CD4-positive, alpha-beta memory T cell (primary cell): ENCODE measurements at regions not wholly inside any gene's neighbourhood (a gene's known extent, or its start where the extent isn't known, plus 50 kb on each side); places are given as distances from the start of the nearest gene placed in this dataset.
A peak's percentile ranks its signal among the peaks of the same experiment; 100 is the strongest.

Experiments
- CTCF ChIA-PET: fragments of 350-600 bp; sonication (Branson Sonifier 250); formaldehyde crosslinking; loops from one replicate; lab custom pipeline; 2021; ENCODE audit warnings: inconsistent platforms; ENCODE audit not compliant: partially characterized antibody; lab: Charles Lee
- POLR2A ChIA-PET: fragments of 350-600 bp; sonication (Branson Sonifier 250); formaldehyde crosslinking; loops from one replicate; lab custom pipeline; 2021; ENCODE audit not compliant: partially characterized antibody; lab: Charles Lee
- DNase-seq, 5 donors: peaks; one replicate each; pipeline versions ENCODE4 v3.0.0 to v3.0.0-alpha.2; 2020 to 2022; ENCODE audit warnings: mixed read lengths in 1 of 5
- H3K27ac ChIP-seq: one replicate; pipeline ENCODE4 v1.7.0; 2013; ENCODE audit warnings: low read depth, low read length
- H3K27me3 ChIP-seq: 2 replicates; pipeline ENCODE4 v1.7.0; 2013; ENCODE audit warnings: mild to moderate bottlenecking, low read length, moderate library complexity; ENCODE audit not compliant: insufficient read depth
- H3K36me3 ChIP-seq: 2 replicates; pipeline ENCODE4 v1.7.0; 2013; ENCODE audit warnings: mild to moderate bottlenecking, low read length, moderate library complexity; ENCODE audit not compliant: insufficient read depth
- H3K4me1 ChIP-seq: 2 replicates; pipeline ENCODE4 v1.7.0; 2013; ENCODE audit warnings: mild to moderate bottlenecking, low read length, moderate library complexity; ENCODE audit not compliant: insufficient read depth
- H3K4me3 ChIP-seq, 2 donors: one replicate each; pipeline ENCODE4 v1.7.0; 2013; ENCODE audit warnings: low read length in 2 of 2, mild to moderate bottlenecking in 1 of 2
- H3K9me3 ChIP-seq, 2 donors: one replicate each; pipeline ENCODE4 v1.7.0; 2013; ENCODE audit warnings: low read length in 2 of 2, control low read depth in 1 of 2; ENCODE audit not compliant: control insufficient read depth in 1 of 2
- H3K27ac Mint-ChIP-seq, 7 donors: one replicate each; pipeline ENCODE4 v1.8.0; 2020 to 2021; ENCODE audit warnings: mixed read lengths in 7 of 7, mild to moderate bottlenecking in 6 of 7, inconsistent platforms in 3 of 7, moderate library complexity in 3 of 7
- H3K27me3 Mint-ChIP-seq, 2 donors: one replicate each; pipeline ENCODE4 v1.8.0; 2020 to 2021; ENCODE audit warnings: mixed read lengths in 2 of 2
- H3K36me3 Mint-ChIP-seq, 2 donors: one replicate each; pipeline ENCODE4 v1.8.0; 2020 to 2021; ENCODE audit warnings: mixed read lengths in 2 of 2, inconsistent platforms in 1 of 2, mild to moderate bottlenecking in 1 of 2
- H3K4me1 Mint-ChIP-seq, 4 donors: one replicate each; pipeline ENCODE4 v1.8.0; 2020 to 2021; ENCODE audit warnings: mixed read lengths in 4 of 4, mild to moderate bottlenecking in 1 of 4
- H3K4me3 Mint-ChIP-seq, 8 donors: one replicate each; pipeline ENCODE4 v1.8.0; 2020 to 2021; ENCODE audit warnings: mixed read lengths in 8 of 8, mild to moderate bottlenecking in 7 of 8, moderate library complexity in 6 of 8, inconsistent platforms in 3 of 8
- H3K9me3 Mint-ChIP-seq, 8 donors: one replicate each; pipeline ENCODE4 v1.8.0; 2020 to 2021; ENCODE audit warnings: mixed read lengths in 8 of 8, mild to moderate bottlenecking in 5 of 8, inconsistent platforms in 3 of 8, moderate library complexity in 1 of 8
- intact Hi-C: fragments of 100-400 bp; cut with micrococcal nuclease; formaldehyde crosslinking; loops from one replicate; pipeline ENCODE4 v1.15.1; 2023

DNA sequence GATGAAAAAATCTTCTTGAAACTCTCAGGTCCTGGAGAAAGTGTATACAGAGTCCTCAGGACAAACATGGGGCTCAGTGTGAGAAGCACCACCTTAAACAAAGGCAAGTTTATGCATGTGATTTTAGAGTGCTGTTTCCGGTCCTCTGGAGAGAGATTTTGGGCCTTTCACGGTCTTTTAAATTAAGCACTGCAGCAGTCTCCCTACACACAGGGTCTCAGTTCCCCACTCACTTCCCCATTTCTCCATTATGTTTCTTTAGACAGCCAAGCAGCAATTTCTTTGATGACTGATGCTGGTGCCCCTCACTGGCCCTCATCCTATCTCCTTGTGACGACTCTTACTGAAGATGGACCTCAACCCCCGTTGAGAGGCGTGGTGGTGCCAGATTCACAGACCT, 220.2 kb upstream of the CLINT1 start:
- intact Hi-C loops = loop anchor here (5.0 kb wide), 1 partner anchor 262 kb away; no protein-coding TSS in a partner anchor
- ChIA-PET CTCF (interaction anchor here (0.5 kb wide), 1 partner anchor 617 kb away, joined by 3 read pairs; no protein-coding TSS in a partner anchor), POLR2A (no interaction called here)
- H3K27me3 Mint-ChIP-seq = peaks cover 2 to 19% of the 10 kb centered on the region in 2 donors
- peaks cover 4% of the 10 kb centered on the region for H3K4me1 ChIP-seq
- no peak overlapping the region for H3K27ac ChIP-seq
- H3K27me3 ChIP-seq = no peaks in the 10 kb centered on the region
- no peaks in the 10 kb centered on the region for H3K36me3 ChIP-seq
- H3K9me3 ChIP-seq = no peaks in the 10 kb centered on the region
- peaks cover 0 to 5% (median 4%) of the 10 kb centered on the region in 4 donors for H3K4me1 Mint-ChIP-seq
- H3K4me3 ChIP-seq = no peak overlapping the region
- no peaks in the 10 kb centered on the region for H3K36me3 Mint-ChIP-seq
- H3K27ac Mint-ChIP-seq = no peak overlapping the region
- DNase-seq = no peak
- H3K4me3 Mint-ChIP-seq = no peak overlapping the region
- no peaks in the 10 kb centered on the region for H3K9me3 Mint-ChIP-seq

DNA sequence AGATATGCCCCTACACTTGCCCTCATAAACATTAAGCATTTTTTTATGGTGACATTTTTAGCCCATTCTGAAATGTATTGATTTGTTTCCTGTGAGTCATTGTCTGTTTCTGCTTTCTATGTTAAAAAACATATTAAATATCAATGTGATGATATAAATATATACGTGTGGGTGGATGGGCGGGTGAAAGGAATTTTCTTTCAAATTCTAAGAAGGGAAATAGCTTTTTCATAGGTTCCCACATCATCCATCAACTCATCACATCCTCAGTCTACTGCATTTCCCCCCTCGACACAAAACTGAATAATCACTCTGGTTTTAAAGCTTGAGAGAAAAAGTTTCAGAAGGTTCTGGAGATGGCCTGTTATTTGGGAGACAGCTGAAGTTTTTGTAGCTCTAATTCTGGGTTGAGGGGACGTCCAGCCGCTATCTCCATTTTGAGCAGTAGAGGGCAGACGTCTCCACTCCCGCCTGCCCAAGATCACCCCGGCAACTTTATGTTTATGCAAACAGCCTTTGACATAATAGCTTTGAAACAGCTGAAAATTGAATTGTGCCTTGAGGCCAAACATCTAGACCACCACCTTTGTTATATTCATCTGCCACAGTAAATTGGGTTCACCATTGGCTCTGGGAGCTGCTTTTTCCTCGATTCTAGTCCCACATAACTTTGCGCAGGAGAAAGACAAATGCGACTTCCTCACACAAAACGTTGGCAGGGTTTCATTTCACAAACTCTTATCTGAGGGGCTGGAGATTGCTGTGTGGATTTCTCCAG, 216.2 kb upstream of the CLINT1 start:
- intact Hi-C loops = loop anchor here (1.0 to 5.0 kb wide), 2 partner anchors 258 to 1032 kb away; no protein-coding TSS in a partner anchor
- Mint-ChIP-seq H3K4me1 (peaks cover 0 to 5% (median 4%) of the 10 kb centered on the region in 4 donors), H3K4me3 (peak overlapping the region in 1 of 8 donors; percentile 29), H3K27me3 (peaks cover 0 to 7% of the 10 kb centered on the region in 2 donors), H3K9me3 (no peaks in the 10 kb centered on the region), H3K27ac (peak overlapping the region in 4 of 7 donors; percentile 1 to 78 (median 44)), H3K36me3 (no peaks in the 10 kb centered on the region)
- ChIA-PET POLR2A (no interaction called here), CTCF (interaction anchor here (0.6 to 3.2 kb wide), 22 partner anchors 9 to 1057 kb away, joined by 3 to 48 read pairs (median 4); no protein-coding TSS in a partner anchor)
- Histone ChIP-seq H3K4me3 (no peak overlapping the region), H3K27ac (no peak overlapping the region), H3K27me3 (no peaks in the 10 kb centered on the region), H3K4me1 (peaks cover 4% of the 10 kb centered on the region), H3K9me3 (no peaks in the 10 kb centered on the region), H3K36me3 (no peaks in the 10 kb centered on the region)
- DNase-seq = peak in 4 of 5 donors; percentile 41 to 47 (median 46)

DNA sequence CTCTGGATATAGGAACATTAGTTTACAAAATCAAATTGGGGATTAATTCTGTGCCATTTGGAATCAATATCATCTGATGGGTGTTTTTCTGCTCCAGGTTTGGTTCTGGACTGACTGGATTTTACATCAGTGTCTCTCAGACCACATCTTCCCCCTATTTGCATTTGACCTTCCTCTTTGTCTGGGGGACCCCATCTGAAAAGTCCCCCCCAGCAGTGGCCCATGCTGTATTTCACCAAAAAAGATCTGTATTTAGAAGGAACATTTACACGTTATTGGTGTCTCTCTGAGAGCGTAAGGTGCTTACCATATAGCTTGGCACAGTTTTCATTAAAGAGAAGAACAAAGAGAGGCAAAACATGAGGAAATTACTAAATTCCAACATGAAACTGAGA, 215.6 kb upstream of the CLINT1 start:
- CTCF ChIA-PET = interaction anchor here (0.6 to 3.2 kb wide), 20 partner anchors 8 to 1058 kb away, joined by 3 to 48 read pairs (median 4); no protein-coding TSS in a partner anchor
- Histone ChIP-seq H3K36me3 (no peaks in the 10 kb centered on the region), H3K4me1 (peaks cover 4% of the 10 kb centered on the region), H3K27me3 (no peaks in the 10 kb centered on the region), H3K27ac (no peak overlapping the region), H3K9me3 (no peaks in the 10 kb centered on the region), H3K4me3 (no peak overlapping the region)
- Mint-ChIP-seq H3K4me1 (peaks cover 0 to 5% (median 4%) of the 10 kb centered on the region in 4 donors), H3K27ac (no peak overlapping the region), H3K9me3 (no peaks in the 10 kb centered on the region), H3K4me3 (no peak overlapping the region), H3K27me3 (peaks cover 0 to 6% of the 10 kb centered on the region in 2 donors), H3K36me3 (no peaks in the 10 kb centered on the region)
- intact Hi-C loops = no loop called here
- POLR2A ChIA-PET = no interaction called here
- no peak for DNase-seq

DNA sequence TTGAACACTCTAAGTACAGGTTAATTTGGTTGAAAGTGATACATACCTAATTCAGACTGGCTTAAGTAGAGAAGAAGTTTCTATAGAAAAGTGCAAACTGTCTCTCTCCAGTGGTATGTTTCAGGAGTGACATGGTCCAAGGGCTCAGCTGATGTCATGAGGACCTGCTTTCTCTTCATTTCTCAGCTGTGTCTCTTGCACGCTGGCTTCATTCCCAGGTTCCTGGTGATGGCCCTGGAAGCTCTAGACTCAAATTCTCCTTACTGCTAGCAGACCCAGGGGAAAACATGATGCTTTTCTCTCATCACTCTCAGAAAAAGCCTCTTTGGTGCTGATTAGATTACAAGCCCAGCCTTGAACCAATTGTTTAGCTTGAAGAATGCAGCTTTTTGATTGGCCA, 211.9 kb upstream of the CLINT1 start:
- Histone ChIP-seq H3K4me1 (peaks cover 4% of the 10 kb centered on the region), H3K27ac (no peak overlapping the region), H3K4me3 (no peak overlapping the region), H3K36me3 (no peaks in the 10 kb centered on the region), H3K27me3 (no peaks in the 10 kb centered on the region), H3K9me3 (no peaks in the 10 kb centered on the region)
- CTCF ChIA-PET = interaction anchor here (1.0 to 1.4 kb wide), 2 partner anchors 9 to 13 kb away, joined by 4 read pairs; no protein-coding TSS in a partner anchor
- Mint-ChIP-seq H3K36me3 (no peaks in the 10 kb centered on the region), H3K4me3 (peak overlapping the region in 1 of 8 donors; percentile 47), H3K27ac (no peak overlapping the region), H3K4me1 (peaks cover 0 to 5% (median 4%) of the 10 kb centered on the region in 4 donors), H3K9me3 (no peaks in the 10 kb centered on the region), H3K27me3 (peaks cover 2% of the 10 kb centered on the region in 2 donors)
- POLR2A ChIA-PET = no interaction called here
- intact Hi-C loops = no loop called here
- no peak for DNase-seq

DNA sequence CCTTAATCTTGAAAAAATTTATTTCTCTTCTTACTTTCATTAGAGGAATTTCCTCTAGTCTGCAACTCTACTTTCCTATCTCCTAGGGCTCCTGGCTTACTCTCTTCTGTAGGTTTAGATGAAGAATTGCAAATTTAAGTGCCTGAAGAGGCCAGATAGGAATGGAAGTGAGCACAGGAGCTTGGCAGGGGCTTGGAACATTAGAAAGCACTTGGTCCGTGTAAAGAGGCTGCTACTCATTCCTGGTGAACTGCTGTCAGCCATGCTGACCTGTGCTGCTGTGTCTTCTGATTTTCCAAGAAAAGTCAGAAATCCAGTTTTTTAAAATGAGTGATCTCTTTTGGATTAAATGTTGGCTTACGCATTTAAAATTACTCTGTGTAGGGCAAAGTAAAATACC, 210.9 kb upstream of the CLINT1 start:
- Histone ChIP-seq H3K27ac (no peak overlapping the region), H3K27me3 (no peaks in the 10 kb centered on the region)
- CTCF ChIA-PET = interaction anchor here (1.4 kb wide), 1 partner anchor 14 kb away, joined by 4 read pairs; no protein-coding TSS in a partner anchor

DNA sequence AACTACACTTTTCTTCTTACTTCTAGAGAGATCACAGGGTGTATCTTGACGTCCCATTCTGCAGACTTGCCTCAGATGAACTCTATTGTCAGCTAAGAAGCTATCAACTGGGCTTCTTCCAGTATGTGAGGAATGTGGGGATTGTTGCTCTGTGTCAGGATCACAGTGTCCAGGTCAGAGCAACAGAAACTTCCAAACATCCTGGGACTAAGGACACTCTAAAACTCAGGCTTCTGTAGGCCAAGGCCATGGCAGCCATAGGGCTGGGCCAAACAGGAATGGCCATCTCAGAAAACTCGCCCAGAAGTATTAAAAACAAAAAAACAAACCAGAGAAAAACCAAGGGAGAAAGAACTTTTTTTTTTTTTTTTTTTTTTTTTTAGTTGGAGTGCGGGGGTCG, 210.0 kb upstream of the CLINT1 start:
- no peak overlapping the region for H3K4me3 Mint-ChIP-seq
- DNase-seq = no peak
- ChIA-PET CTCF (no interaction called here), POLR2A (no interaction called here)
- Histone ChIP-seq H3K9me3 (no peaks in the 10 kb centered on the region), H3K27ac (no peak overlapping the region), H3K4me3 (no peak overlapping the region), H3K27me3 (no peaks in the 10 kb centered on the region), H3K4me1 (no peaks in the 10 kb centered on the region), H3K36me3 (no peaks in the 10 kb centered on the region)
- no peak overlapping the region for H3K27ac Mint-ChIP-seq
- intact Hi-C loops = no loop called here
- no peaks in the 10 kb centered on the region for H3K4me1 Mint-ChIP-seq
- peaks cover 2% of the 10 kb centered on the region in 2 donors for H3K27me3 Mint-ChIP-seq
- H3K9me3 Mint-ChIP-seq = no peaks in the 10 kb centered on the region
- H3K36me3 Mint-ChIP-seq = no peaks in the 10 kb centered on the region

More for the DNA sequence above, 210.9 kb upstream of the CLINT1 start:
- no peak overlapping the region for H3K4me3 Mint-ChIP-seq
- no peak overlapping the region for H3K27ac Mint-ChIP-seq
- H3K4me1 Mint-ChIP-seq = no peaks in the 10 kb centered on the region
- intact Hi-C loops = no loop called here
- Histone ChIP-seq H3K36me3 (no peaks in the 10 kb centered on the region), H3K9me3 (no peaks in the 10 kb centered on the region), H3K4me3 (no peak overlapping the region), H3K4me1 (no peaks in the 10 kb centered on the region)
- no peaks in the 10 kb centered on the region for H3K9me3 Mint-ChIP-seq
- DNase-seq = no peak
- POLR2A ChIA-PET = no interaction called here
- H3K27me3 Mint-ChIP-seq = peaks cover 2% of the 10 kb centered on the region in 2 donors
- H3K36me3 Mint-ChIP-seq = no peaks in the 10 kb centered on the region

DNA sequence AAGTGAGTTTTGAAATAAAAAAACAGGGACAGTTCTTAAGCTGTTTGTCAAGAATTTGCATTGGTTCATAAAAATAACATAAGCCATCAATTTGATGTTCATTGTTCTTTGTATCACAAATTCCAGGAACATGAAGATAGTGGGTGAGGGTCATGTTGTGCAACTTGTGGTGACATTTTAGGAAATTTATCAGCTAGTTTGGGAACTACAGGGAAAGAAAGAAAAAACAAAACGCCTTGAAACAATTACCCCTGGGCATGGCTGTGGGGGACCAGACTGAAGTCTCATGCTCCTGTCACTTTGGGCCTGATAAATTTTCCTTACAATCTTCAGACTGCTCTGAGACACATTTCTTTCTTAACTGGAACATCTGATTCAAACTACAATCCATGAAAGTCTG, 207.1 kb upstream of the CLINT1 start:
- no peaks in the 10 kb centered on the region for H3K9me3 ChIP-seq
- no peak overlapping the region for H3K27ac Mint-ChIP-seq
- POLR2A ChIA-PET = no interaction called here
- H3K4me3 Mint-ChIP-seq = no peak overlapping the region
- no peaks in the 10 kb centered on the region for H3K9me3 Mint-ChIP-seq
- no peak overlapping the region for H3K4me3 ChIP-seq
- no peaks in the 10 kb centered on the region for H3K4me1 ChIP-seq
- H3K4me1 Mint-ChIP-seq = no peaks in the 10 kb centered on the region
- intact Hi-C loops = no loop called here
- CTCF ChIA-PET = interaction anchor here (0.7 kb wide), 1 partner anchor 9 kb away, joined by 4 read pairs; no protein-coding TSS in a partner anchor
- peaks cover 2 to 9% of the 10 kb centered on the region in 2 donors for H3K27me3 Mint-ChIP-seq
- no peak overlapping the region for H3K27ac ChIP-seq
- H3K36me3 ChIP-seq = no peaks in the 10 kb centered on the region
- no peak for DNase-seq
- H3K27me3 ChIP-seq = no peaks in the 10 kb centered on the region
- H3K36me3 Mint-ChIP-seq = no peaks in the 10 kb centered on the region
